GM12878 (cell line): ENCODE measurements at regions not wholly inside any gene's neighbourhood (a gene's known extent, or its start where the extent isn't known, plus 50 kb on each side); places are given as distances from the start of the nearest gene placed in this dataset.

Source experiments
- ETV6 ChIP-seq, 2 experiments: fragments of 450-650 bp in 1 of 2; IDR thresholded peaks in 1 of 2; conservative IDR thresholded peaks in 1 of 2; 2 replicates each; pipeline ENCODE4 v1.6.1; 2014; ENCODE audit warnings: antibody characterized with exemption in 1 of 2, borderline replicate concordance in 1 of 2, low read depth in 1 of 2, mild to moderate bottlenecking in 1 of 2, moderate library complexity in 1 of 2
- HDGF ChIP-seq: fragments of 450-650 bp; IDR thresholded peaks from 2 replicates; pipeline ENCODE4 v1.6.1; 2016; ENCODE audit warnings: antibody characterized with exemption
- JUNB ChIP-seq: IDR thresholded peaks from 2 replicates; pipeline ENCODE4 v1.6.1; 2016; ENCODE audit warnings: antibody characterized with exemption, mild to moderate bottlenecking
- JUND ChIP-seq: IDR thresholded peaks from 2 replicates; pipeline ENCODE4 v1.6.1; 2012; ENCODE audit warnings: low read depth, mild to moderate bottlenecking, low read length, improper control_type of control experiment, moderate library complexity
- POLR2A ChIP-seq: IDR thresholded peaks from 2 replicates; pipeline ENCODE4 v1.6.1; 2011; ENCODE audit warnings: low read depth, mild to moderate bottlenecking, low read length
- RB1 ChIP-seq: fragments of 450-650 bp; formaldehyde crosslinking; IDR thresholded peaks from 2 replicates; pipeline ENCODE4 v1.6.1; 2017; ENCODE audit warnings: mild to moderate bottlenecking, borderline replicate concordance
- RELA ChIP-seq: fragments of 450-650 bp; IDR thresholded peaks from 2 replicates; pipeline ENCODE4 v1.8.0; 2014; ENCODE audit warnings: borderline replicate concordance; ENCODE audit not compliant: partially characterized antibody
- SMAD1 ChIP-seq: fragments of 450-650 bp; IDR thresholded peaks from 2 replicates; pipeline ENCODE4 v1.6.1; 2018; ENCODE audit warnings: mild to moderate bottlenecking, low read depth; ENCODE audit not compliant: partially characterized antibody
- SP1 ChIP-seq: IDR thresholded peaks from one replicate; pipeline ENCODE4 v1.6.1; 2011; ENCODE audit warnings: low read depth, low read length
- ZNF274 ChIP-seq: IDR thresholded peaks from one replicate; pipeline ENCODE4 v1.8.0; 2011; ENCODE audit not compliant: insufficient read length, insufficient read depth
- TF ChIP-seq, protein P1 (sequence below), 3 experiments: IDR thresholded peaks in 2 of 3; conservative IDR thresholded peaks in 1 of 3; 2 replicates each; pipeline ENCODE4 v1.5.1; 2011; ENCODE audit warnings: low read depth in 3 of 3, low read length in 3 of 3, mild to moderate bottlenecking in 3 of 3, control low read depth in 2 of 3, moderate library complexity in 2 of 3, inconsistent platforms in 1 of 3, mixed read lengths in 1 of 3; ENCODE audit not compliant: control insufficient read depth in 2 of 3, insufficient read depth in 1 of 3; ENCODE audit errors: extremely low read depth in 1 of 3

DNA sequence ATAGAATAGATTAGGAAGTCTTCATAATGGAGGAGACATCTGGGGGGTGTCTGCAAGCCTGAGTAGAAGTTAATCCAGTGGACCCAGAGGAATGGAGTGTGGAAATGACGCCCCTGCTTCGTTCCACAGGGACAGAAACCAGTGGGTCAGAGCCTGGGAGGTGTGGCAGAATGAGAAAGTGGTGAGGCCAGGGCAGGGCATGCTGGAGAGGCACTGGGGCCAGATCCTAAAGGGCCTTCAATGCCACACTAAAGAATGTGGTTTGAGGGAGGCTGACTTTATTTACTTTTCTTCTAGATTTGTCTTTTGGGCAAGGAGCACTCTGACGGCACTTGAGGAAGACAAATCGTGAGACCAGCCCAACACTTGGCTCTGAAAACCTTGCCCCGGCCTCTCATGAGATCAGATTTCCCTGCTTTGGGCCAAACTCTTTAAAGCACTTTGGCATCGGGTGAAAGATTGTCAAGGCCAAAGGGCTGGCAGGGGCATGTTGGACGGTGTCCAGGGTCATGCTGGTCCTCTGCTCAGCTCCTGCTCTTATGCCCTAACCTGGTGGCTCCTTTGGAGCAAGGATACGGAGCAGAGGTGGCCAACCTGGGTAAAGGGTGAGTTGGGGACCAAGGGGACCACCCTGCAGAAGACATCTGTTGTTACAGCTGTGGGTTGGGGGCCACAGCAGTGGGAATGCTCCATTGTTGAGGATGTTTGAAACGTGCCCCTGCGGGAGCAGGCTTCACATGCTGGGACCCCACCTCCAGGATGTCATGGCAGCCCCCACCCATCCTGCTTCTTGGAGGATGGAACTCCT is 157.0 kb upstream of the ZMIZ1 start:
- TF ChIP-seq ETV6 (conservative IDR thresholded peaks at IDR 0.05 in 1 of 2, IDR thresholded peaks at IDR 0.05 in 1 of 2; ENCODE audit: borderline replicate concordance in 1 of 2, low read depth in 1 of 2): no peak
- no peak for TF ChIP-seq JUNB
- TF ChIP-seq SMAD1: no peak
- no peak for TF ChIP-seq RB1
- TF ChIP-seq POLR2A: no peak
- no peak for TF ChIP-seq SP1
- TF ChIP-seq ZNF274: no peak
- TF ChIP-seq, protein P1, sequence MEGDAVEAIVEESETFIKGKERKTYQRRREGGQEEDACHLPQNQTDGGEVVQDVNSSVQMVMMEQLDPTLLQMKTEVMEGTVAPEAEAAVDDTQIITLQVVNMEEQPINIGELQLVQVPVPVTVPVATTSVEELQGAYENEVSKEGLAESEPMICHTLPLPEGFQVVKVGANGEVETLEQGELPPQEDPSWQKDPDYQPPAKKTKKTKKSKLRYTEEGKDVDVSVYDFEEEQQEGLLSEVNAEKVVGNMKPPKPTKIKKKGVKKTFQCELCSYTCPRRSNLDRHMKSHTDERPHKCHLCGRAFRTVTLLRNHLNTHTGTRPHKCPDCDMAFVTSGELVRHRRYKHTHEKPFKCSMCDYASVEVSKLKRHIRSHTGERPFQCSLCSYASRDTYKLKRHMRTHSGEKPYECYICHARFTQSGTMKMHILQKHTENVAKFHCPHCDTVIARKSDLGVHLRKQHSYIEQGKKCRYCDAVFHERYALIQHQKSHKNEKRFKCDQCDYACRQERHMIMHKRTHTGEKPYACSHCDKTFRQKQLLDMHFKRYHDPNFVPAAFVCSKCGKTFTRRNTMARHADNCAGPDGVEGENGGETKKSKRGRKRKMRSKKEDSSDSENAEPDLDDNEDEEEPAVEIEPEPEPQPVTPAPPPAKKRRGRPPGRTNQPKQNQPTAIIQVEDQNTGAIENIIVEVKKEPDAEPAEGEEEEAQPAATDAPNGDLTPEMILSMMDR (IDR thresholded peaks at IDR 0.05 in 2 of 3, conservative IDR thresholded peaks at IDR 0.05 in 1 of 3; ENCODE audit: control insufficient read depth in 2 of 3, extremely low read depth in 1 of 3, insufficient read depth in 1 of 3, low read depth in 3 of 3, low read length in 3 of 3): no peak
- TF ChIP-seq RELA: no peak
- TF ChIP-seq HDGF: no peak
- no peak for TF ChIP-seq JUND
